HFFc6 (cell line): ENCODE measurements at regions not wholly inside any gene's neighbourhood (a gene's known extent, or its start where the extent isn't known, plus 50 kb on each side); places are given as distances from the start of the nearest gene placed in this dataset.
A peak's percentile ranks its signal among the peaks of the same experiment; 100 is the strongest.

Experiments used
- DNase-seq: peaks from one replicate; pipeline ENCODE4 v3.0.0-alpha.2; 2018
- H3K27ac Mint-ChIP-seq: 2 replicates; pipeline ENCODE4 v1.8.0; 2020; ENCODE audit warnings: mild to moderate bottlenecking, mixed read lengths
- H3K27me3 Mint-ChIP-seq: 2 replicates; pipeline ENCODE4 v1.8.0; 2021; ENCODE audit warnings: mild to moderate bottlenecking, moderate library complexity, mixed read lengths; ENCODE audit not compliant: insufficient read depth
- H3K36me3 Mint-ChIP-seq: 2 replicates; pipeline ENCODE4 v1.8.0; 2021; ENCODE audit warnings: low read depth, mixed read lengths
- H3K4me1 Mint-ChIP-seq: 2 replicates; pipeline ENCODE4 v1.8.0; 2020; ENCODE audit warnings: low read depth, mixed read lengths
- H3K4me3 Mint-ChIP-seq: 2 replicates; pipeline ENCODE4 v1.8.0; 2020; ENCODE audit warnings: mild to moderate bottlenecking, moderate library complexity, mixed read lengths
- H3K9me3 Mint-ChIP-seq: 2 replicates; pipeline ENCODE4 v1.8.0; 2020; ENCODE audit warnings: mild to moderate bottlenecking, mixed read lengths
- TF ChIP-seq, protein P1 (sequence below): fragments of 200-600 bp; sonication (generic); IDR thresholded peaks from 2 replicates; pipeline ENCODE4 v1.5.0; 2021; ENCODE audit warnings: antibody characterized with exemption, mild to moderate bottlenecking

DNA sequence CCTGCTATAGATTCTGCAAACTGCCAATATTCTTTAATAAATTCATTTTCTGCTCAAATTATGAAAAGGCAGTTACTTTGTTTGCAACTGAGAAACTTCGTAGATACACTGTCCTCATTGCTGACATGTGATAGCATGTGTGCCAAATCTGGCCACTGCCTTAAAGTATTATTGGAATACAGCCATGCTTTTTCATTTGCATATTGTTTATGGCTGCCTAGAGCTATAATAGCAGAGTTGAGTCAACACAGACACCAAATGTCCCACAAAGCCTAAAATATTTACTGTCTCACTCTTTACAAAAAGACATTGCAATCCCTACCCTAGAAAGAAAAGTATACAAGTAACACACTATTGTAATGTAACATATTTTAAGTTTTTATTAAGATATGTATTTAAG, 647.4 kb downstream of the XPNPEP1 start:
- TF ChIP-seq, protein P1, sequence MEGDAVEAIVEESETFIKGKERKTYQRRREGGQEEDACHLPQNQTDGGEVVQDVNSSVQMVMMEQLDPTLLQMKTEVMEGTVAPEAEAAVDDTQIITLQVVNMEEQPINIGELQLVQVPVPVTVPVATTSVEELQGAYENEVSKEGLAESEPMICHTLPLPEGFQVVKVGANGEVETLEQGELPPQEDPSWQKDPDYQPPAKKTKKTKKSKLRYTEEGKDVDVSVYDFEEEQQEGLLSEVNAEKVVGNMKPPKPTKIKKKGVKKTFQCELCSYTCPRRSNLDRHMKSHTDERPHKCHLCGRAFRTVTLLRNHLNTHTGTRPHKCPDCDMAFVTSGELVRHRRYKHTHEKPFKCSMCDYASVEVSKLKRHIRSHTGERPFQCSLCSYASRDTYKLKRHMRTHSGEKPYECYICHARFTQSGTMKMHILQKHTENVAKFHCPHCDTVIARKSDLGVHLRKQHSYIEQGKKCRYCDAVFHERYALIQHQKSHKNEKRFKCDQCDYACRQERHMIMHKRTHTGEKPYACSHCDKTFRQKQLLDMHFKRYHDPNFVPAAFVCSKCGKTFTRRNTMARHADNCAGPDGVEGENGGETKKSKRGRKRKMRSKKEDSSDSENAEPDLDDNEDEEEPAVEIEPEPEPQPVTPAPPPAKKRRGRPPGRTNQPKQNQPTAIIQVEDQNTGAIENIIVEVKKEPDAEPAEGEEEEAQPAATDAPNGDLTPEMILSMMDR: no peak
- no peaks in the 10 kb centered on the region for H3K9me3 Mint-ChIP-seq
- H3K27ac Mint-ChIP-seq: no peak overlapping the region
- no peak overlapping the region for H3K4me3 Mint-ChIP-seq
- DNase-seq: peak; percentile 33
- H3K27me3 Mint-ChIP-seq: no peaks in the 10 kb centered on the region
- peaks cover 27% of the 10 kb centered on the region for H3K4me1 Mint-ChIP-seq
- no peaks in the 10 kb centered on the region for H3K36me3 Mint-ChIP-seq

DNA sequence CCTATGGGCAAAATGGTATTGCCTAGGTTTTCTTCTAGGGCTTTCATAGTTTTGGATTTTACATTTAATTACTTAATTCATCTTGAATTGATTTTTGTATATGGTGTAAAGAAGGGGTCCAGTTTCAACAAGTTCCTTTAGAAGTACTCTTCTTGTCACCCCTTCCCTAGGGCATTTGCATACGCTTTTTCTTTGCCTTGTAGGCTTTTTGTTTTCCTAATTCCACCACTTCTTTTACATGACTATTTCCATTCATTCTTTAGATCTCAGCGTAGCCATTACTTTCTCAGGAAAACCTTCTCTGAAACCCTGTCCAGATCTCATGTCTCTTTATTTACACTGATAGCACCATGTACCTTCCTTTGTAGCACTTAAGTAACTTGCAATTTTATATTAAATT, 648.6 kb downstream of the XPNPEP1 start:
- Mint-ChIP-seq H3K27me3 (no peaks in the 10 kb centered on the region), H3K36me3 (no peaks in the 10 kb centered on the region), H3K9me3 (no peaks in the 10 kb centered on the region), H3K27ac (no peak overlapping the region), H3K4me1 (peaks cover 15% of the 10 kb centered on the region), H3K4me3 (no peak overlapping the region)
- TF ChIP-seq, protein P1: no peak
- no peak for DNase-seq

DNA sequence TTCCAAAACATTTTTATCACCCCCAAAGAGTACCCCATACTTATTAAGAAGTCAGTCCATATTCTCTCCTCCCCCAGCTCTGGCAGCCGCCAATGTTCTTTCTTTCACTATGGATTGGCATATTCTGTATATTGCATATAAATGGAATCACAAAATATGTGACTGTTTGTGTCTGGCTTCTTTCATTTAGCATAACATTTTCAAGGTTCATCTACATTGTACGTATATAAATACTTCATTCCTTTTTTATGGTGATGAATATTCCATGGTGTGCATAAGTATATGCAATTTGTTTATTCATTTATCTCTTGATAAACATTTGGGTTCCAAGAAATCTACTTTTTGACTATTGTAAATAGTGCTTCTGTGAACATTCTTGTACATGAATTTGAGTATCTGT, 653.1 kb downstream of the XPNPEP1 start:
- H3K27me3 Mint-ChIP-seq: no peaks in the 10 kb centered on the region
- TF ChIP-seq, protein P1: no peak
- H3K36me3 Mint-ChIP-seq: no peaks in the 10 kb centered on the region
- H3K4me3 Mint-ChIP-seq: no peak overlapping the region
- no peak for DNase-seq
- H3K27ac Mint-ChIP-seq: no peak overlapping the region
- no peaks in the 10 kb centered on the region for H3K4me1 Mint-ChIP-seq
- no peaks in the 10 kb centered on the region for H3K9me3 Mint-ChIP-seq

DNA sequence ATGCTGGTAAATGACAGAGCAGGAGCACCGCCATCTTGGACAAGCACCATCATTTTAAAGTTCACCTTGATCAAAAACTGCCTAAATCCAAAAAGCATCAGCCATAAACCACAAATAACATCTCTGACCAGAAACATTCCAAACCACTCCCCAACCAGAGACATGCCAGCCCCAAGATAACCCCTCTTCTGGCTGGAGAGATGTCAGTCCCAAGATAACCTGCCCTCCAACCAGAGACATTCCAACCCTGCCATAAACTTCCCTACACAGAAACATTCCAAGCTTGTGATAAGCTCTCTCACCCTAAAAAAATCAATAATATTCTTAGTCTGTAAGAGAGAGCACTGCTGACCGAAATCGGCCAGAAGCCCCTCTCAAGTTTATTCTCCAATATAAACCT, 659.3 kb downstream of the XPNPEP1 start:
- H3K4me1 Mint-ChIP-seq: peaks cover 23% of the 10 kb centered on the region
- no peak overlapping the region for H3K27ac Mint-ChIP-seq
- peaks cover 14% of the 10 kb centered on the region for H3K36me3 Mint-ChIP-seq
- no peak overlapping the region for H3K4me3 Mint-ChIP-seq
- H3K27me3 Mint-ChIP-seq: no peaks in the 10 kb centered on the region
- TF ChIP-seq, protein P1: no peak
- no peak for DNase-seq
- H3K9me3 Mint-ChIP-seq: peaks cover 18% of the 10 kb centered on the region

DNA sequence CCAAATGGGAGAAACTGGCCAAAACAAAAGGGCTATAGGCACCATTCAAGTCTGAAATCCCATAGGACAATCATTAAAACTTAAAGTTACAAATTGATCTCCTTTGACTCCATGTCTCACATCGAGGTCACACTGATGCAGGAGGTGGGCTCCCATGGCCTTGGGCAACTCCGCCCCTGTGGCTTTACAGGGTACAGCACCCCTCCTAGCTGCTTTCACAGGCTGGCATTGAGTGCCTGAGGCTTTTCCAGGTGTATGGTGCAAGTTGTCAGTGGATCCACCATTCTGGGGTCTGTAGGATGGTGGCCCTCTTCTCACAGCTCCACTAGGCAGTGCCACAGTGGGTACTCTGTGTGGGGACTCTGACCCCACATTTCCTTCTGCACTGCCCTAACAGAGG, 662.1 kb downstream of the XPNPEP1 start:
- peaks cover 14% of the 10 kb centered on the region for H3K36me3 Mint-ChIP-seq
- no peak overlapping the region for H3K27ac Mint-ChIP-seq
- peaks cover 18% of the 10 kb centered on the region for H3K9me3 Mint-ChIP-seq
- H3K4me3 Mint-ChIP-seq: no peak overlapping the region
- no peak for DNase-seq
- H3K27me3 Mint-ChIP-seq: no peaks in the 10 kb centered on the region
- TF ChIP-seq, protein P1: no peak
- peaks cover 34% of the 10 kb centered on the region for H3K4me1 Mint-ChIP-seq

DNA sequence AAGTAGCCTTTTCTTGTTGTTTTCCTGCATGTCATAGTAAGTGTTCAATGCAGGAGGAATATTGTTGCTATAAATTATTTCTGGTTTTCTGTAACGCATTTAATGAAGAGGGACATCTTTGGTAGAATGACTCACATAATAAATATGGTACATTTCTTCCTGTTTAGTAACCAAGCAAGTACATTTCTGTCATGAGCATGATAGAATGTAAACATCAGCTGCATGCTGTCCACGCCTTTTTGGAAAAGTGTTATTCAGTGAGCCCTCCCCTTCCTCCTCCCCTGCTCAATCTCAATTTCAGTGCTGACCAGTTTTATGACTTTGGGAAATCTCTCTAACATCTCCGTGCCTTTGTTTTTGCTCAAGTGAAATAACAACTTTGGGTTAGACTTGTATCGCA, 664.0 kb downstream of the XPNPEP1 start:
- H3K4me3 Mint-ChIP-seq: peak overlapping the region; percentile 3; the same call in 1 of the 2 replicates
- H3K9me3 Mint-ChIP-seq: peaks cover 18% of the 10 kb centered on the region
- peak overlapping the region; percentile 35; the same call in 1 of the 2 replicates for H3K27ac Mint-ChIP-seq
- H3K4me1 Mint-ChIP-seq: peaks cover 34% of the 10 kb centered on the region
- peak; percentile 61 for DNase-seq
- H3K27me3 Mint-ChIP-seq: no peaks in the 10 kb centered on the region
- H3K36me3 Mint-ChIP-seq: peaks cover 14% of the 10 kb centered on the region
- TF ChIP-seq, protein P1: no peak
